ENCODE measurements at regions not wholly inside any gene's neighbourhood (a gene's known extent, or its start where the extent isn't known, plus 50 kb on each side); places are given as distances from the start of the nearest gene placed in this dataset.

- no peaks in the 10 kb centered on the region for H3K27me3 ChIP-seq (ENCODE audit: insufficient read depth)
- no peak overlapping the region for H2AFZ ChIP-seq
- Mint-ChIP-seq H3K9me3 (no peaks in the 10 kb centered on the region; the same call in 2 of the 3 replicates), H3K27ac (no peak overlapping the region), H3K4me3 (no peak overlapping the region), H3K4me1 (peaks cover 11% of the 10 kb centered on the region; the same call in 2 of the 3 replicates), H3K27me3 (ENCODE audit: insufficient read depth, low read depth, poor library complexity) (no peaks in the 10 kb centered on the region), H3K36me3 (ENCODE audit: low read depth) (no peaks in the 10 kb centered on the region)
- H3K4me3 ChIP-seq = no peak overlapping the region
- H3K36me3 ChIP-seq (ENCODE audit: insufficient read depth) = no peaks in the 10 kb centered on the region
- H4K20me1 ChIP-seq (replicated peaks; ENCODE audit: insufficient read depth) = no peaks in the 10 kb centered on the region
- DNase-seq (ENCODE audit: low spot score) (no peak), ATAC-seq (no peak)
- no peaks in the 10 kb centered on the region for H3K9me2 ChIP-seq (ENCODE audit: insufficient read depth)
- H3K27ac ChIP-seq (ENCODE audit: low read depth) = no peak overlapping the region
- TF ChIP-seq NANOG (IDR thresholded peaks at IDR 0.05; ENCODE audit: borderline replicate concordance) = no peak
- TF ChIP-seq ZNF114 (CRISPR knock-in tag; IDR thresholded peaks at IDR 0.05) = no peak
- TF ChIP-seq CREB1 (CRISPR knock-in tag; IDR thresholded peaks at IDR 0.05; ENCODE audit: low read depth) = no peak
- no peak for TF ChIP-seq STAT1 (IDR thresholded peaks at IDR 0.05; ENCODE audit: unreplicated experiment)
- no peak for TF ChIP-seq CTCF (conservative IDR thresholded peaks at IDR 0.05; ENCODE audit: low read depth in 2 of 2)
- no peak for TF ChIP-seq EZH2 (IDR thresholded peaks at IDR 0.05; ENCODE audit: low read depth, unreplicated experiment)
- TF ChIP-seq EZH2phosphoT487 (IDR thresholded peaks at IDR 0.05; ENCODE audit: unreplicated experiment) = no peak
- H3K79me2 ChIP-seq (replicated peaks; ENCODE audit: insufficient read depth) = no peaks in the 10 kb centered on the region
- 0 out of 2 replicates have a peak, but pooled peaks cover 3% of the 10 kb centered on the region for H3K4me1 ChIP-seq (ENCODE audit: insufficient read depth)
- H3K4me2 ChIP-seq = no peak overlapping the region
- H3F3A ChIP-seq (replicated peaks; ENCODE audit: low read depth) = no peaks in the 10 kb centered on the region
Measured at GRCh38 chr2:145860083-145860482, 1340.2 kb upstream of the ZEB2 start.

GRCh38 chr2:145855142-145855541 lies 1335.2 kb upstream of the ZEB2 start:
- DNase-seq (ENCODE audit: low spot score) = no peak
- Histone ChIP-seq H3K79me2 (replicated peaks; ENCODE audit: insufficient read depth) (no peaks in the 10 kb centered on the region), H4K20me1 (replicated peaks; ENCODE audit: insufficient read depth) (no peaks in the 10 kb centered on the region), H3K27me3 (ENCODE audit: insufficient read depth) (no peaks in the 10 kb centered on the region), H3K36me3 (ENCODE audit: insufficient read depth) (no peaks in the 10 kb centered on the region), H3K27ac (ENCODE audit: low read depth) (no peak overlapping the region), H3K4me2 (no peak overlapping the region), H3K9me2 (ENCODE audit: insufficient read depth) (no peaks in the 10 kb centered on the region), H2AFZ (no peak overlapping the region), H3K4me3 (no peak overlapping the region), H3F3A (replicated peaks; ENCODE audit: low read depth) (no peaks in the 10 kb centered on the region), H3K4me1 (ENCODE audit: insufficient read depth) (no peaks in the 10 kb centered on the region)
- H3K27me3 Mint-ChIP-seq (ENCODE audit: insufficient read depth, low read depth, poor library complexity) = no peaks in the 10 kb centered on the region
- H3K27ac Mint-ChIP-seq = no peak overlapping the region
- no peaks in the 10 kb centered on the region for H3K36me3 Mint-ChIP-seq (ENCODE audit: low read depth)
- peaks cover 3% of the 10 kb centered on the region; the same call in 2 of the 3 replicates for H3K4me1 Mint-ChIP-seq
- no peak for ATAC-seq
- H3K4me3 Mint-ChIP-seq = no peak overlapping the region
- no peaks in the 10 kb centered on the region; the same call in 2 of the 3 replicates for H3K9me3 Mint-ChIP-seq
- no peak for TF ChIP-seq POLR2AphosphoS5 (IDR thresholded peaks at IDR 0.05; ENCODE audit: low read depth)
- TF ChIP-seq ZNF331 (CRISPR knock-in tag; IDR thresholded peaks at IDR 0.05; ENCODE audit: low read depth) = no peak
- TF ChIP-seq ZNF114 (CRISPR knock-in tag; IDR thresholded peaks at IDR 0.05) = no peak
- no peak for TF ChIP-seq CTCF (conservative IDR thresholded peaks at IDR 0.05; ENCODE audit: low read depth in 2 of 2)
- TF ChIP-seq CREB1 (CRISPR knock-in tag; IDR thresholded peaks at IDR 0.05; ENCODE audit: low read depth) = no peak
- no peak for TF ChIP-seq NANOG (IDR thresholded peaks at IDR 0.05; ENCODE audit: borderline replicate concordance)
- no peak for TF ChIP-seq REST (IDR thresholded peaks at IDR 0.05; ENCODE audit: unreplicated experiment)
- TF ChIP-seq STAT1 (IDR thresholded peaks at IDR 0.05; ENCODE audit: unreplicated experiment) = no peak

All from GM23338 (cell line).